ENCODE measurements at regions not wholly inside any gene's neighbourhood (a gene's known extent, or its start where the extent isn't known, plus 50 kb on each side); places are given as distances from the start of the nearest gene placed in this dataset.

DNA sequence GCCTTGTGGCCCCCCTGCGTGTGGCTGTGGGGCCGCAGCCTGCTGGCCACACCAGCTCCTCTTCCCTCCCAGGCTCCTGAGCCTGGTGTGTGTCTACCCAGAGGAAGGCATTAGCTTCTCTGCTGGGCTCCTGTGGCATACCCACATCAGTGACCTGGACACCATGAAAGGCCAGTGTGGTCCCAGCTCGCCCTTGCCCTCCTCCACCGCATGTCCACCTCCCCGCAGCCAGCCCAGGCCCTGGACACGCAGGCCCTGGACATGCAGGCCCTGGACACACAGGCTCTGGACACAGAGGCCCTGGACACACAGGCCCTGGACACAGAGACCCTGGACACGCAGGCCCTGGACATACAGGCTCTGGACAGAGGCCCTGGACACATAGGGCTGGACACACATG is 153.4 kb upstream of the PPP1R26 start:
- TF ChIP-seq, protein P1, sequence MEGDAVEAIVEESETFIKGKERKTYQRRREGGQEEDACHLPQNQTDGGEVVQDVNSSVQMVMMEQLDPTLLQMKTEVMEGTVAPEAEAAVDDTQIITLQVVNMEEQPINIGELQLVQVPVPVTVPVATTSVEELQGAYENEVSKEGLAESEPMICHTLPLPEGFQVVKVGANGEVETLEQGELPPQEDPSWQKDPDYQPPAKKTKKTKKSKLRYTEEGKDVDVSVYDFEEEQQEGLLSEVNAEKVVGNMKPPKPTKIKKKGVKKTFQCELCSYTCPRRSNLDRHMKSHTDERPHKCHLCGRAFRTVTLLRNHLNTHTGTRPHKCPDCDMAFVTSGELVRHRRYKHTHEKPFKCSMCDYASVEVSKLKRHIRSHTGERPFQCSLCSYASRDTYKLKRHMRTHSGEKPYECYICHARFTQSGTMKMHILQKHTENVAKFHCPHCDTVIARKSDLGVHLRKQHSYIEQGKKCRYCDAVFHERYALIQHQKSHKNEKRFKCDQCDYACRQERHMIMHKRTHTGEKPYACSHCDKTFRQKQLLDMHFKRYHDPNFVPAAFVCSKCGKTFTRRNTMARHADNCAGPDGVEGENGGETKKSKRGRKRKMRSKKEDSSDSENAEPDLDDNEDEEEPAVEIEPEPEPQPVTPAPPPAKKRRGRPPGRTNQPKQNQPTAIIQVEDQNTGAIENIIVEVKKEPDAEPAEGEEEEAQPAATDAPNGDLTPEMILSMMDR (IDR thresholded peaks at IDR 0.05; ENCODE audit: low read depth, low read length), result no peak
- no peak for TF ChIP-seq POLR2A (IDR thresholded peaks at IDR 0.05; ENCODE audit: extremely low read depth, insufficient read length)

All from NB4 (cell line).